Stomach (tissue), 8 donors: ENCODE measurements at regions not wholly inside any gene's neighbourhood (a gene's known extent, or its start where the extent isn't known, plus 50 kb on each side); places are given as distances from the start of the nearest gene placed in this dataset.
A peak's percentile ranks its signal among the peaks of the same experiment; 100 is the strongest.

Source experiments
- DNase-seq, 2 donors: peaks; one replicate each; pipeline versions ENCODE4 v3.0.0 to v3.0.0-alpha.2; 2013 to 2019
- H3K27ac ChIP-seq, 5 donors: fragments of 200-600 bp in 4 of 5; sonication (generic) in 4 of 5; one replicate each; pipeline ENCODE4 v1.5.1; 2013 to 2019; ENCODE audit warnings: mild to moderate bottlenecking in 1 of 5, moderate library complexity in 1 of 5
- H3K27me3 ChIP-seq, 3 donors: fragments of 200-600 bp; sonication (generic); one replicate each; pipeline ENCODE4 v1.5.1; 2017 to 2019; ENCODE audit warnings: mixed run types in 1 of 3
- H3K36me3 ChIP-seq, 4 donors: fragments of 200-600 bp; sonication (generic); 1 replicate in 3 of 4; 2 replicates in 1 of 4; pipeline ENCODE4 v1.5.1; 2016 to 2019
- H3K4me1 ChIP-seq, 4 donors: fragments of 200-600 bp; sonication (generic); one replicate each; pipeline ENCODE4 v1.5.1; 2016 to 2019
- H3K4me3 ChIP-seq, 4 donors: fragments of 200-600 bp; sonication (generic) in 3 of 4; one replicate each; pipeline ENCODE4 v1.5.1; 2016 to 2019; ENCODE audit warnings: mild to moderate bottlenecking in 1 of 4
- H3K9me3 ChIP-seq, 4 donors: fragments of 200-600 bp; sonication (generic); one replicate each; pipeline ENCODE4 v1.5.1; 2016 to 2019
- CTCF ChIP-seq, 7 experiments: fragments of 450-650 bp in 4 of 7; fragments of 200-600 bp in 3 of 7; sonication (generic) in 3 of 7; IDR thresholded peaks; one replicate each; pipeline ENCODE4 v1.5.1; 2016 to 2019; ENCODE audit warnings: antibody characterized with exemption in 7 of 7, control low read depth in 2 of 7, mild to moderate bottlenecking in 1 of 7
- EP300 ChIP-seq: sonication (generic); formaldehyde crosslinking; IDR thresholded peaks from one replicate; pipeline ENCODE4 v1.6.1; 2017; ENCODE audit warnings: antibody characterized with exemption
- POLR2A ChIP-seq, 4 donors: fragments of 450-650 bp; IDR thresholded peaks; one replicate each; pipeline ENCODE4 v1.6.1; 2016; ENCODE audit warnings: antibody characterized with exemption in 4 of 4, control low read depth in 2 of 4, mild to moderate bottlenecking in 1 of 4, moderate library complexity in 1 of 4
- POLR2AphosphoS5 ChIP-seq, 3 donors: sonication (generic); formaldehyde crosslinking; IDR thresholded peaks; one replicate each; pipeline ENCODE4 v1.6.1; 2016; ENCODE audit warnings: antibody characterized with exemption in 3 of 3
- WGBS, 5 donors: extraction: QIAGEN DNeasy Blood & Tissue Kit in 3 of 5; methylation state at CpG; one replicate each; pipeline versions ENCODE4 v1.1.5 to v1.1.7; 2013 to 2018; 5-methylcytosine and 5-hydroxymethylcytosine counted together
- intact Hi-C: fragments of 100-400 bp; cut with DNase I; formaldehyde crosslinking; loops from one replicate; pipeline ENCODE4 v1.15.1; 2023; ENCODE audit warnings: low total_unique reads
- donor health status: healthy with polysubstance abuse.
- donor health status: Bipolar disorder and iron deficiency.
- donor health status: healthy.

GRCh38 chr4:156390599-156391324 lies 437.1 kb upstream of the CTSO start:
- TF ChIP-seq POLR2AphosphoS5 (IDR thresholded peaks at IDR 0.05), result no peak
- TF ChIP-seq EP300, result no peak
- TF ChIP-seq CTCF (IDR thresholded peaks at IDR 0.05), result no peak
- TF ChIP-seq POLR2A (IDR thresholded peaks at IDR 0.05), result no peak
- DNase-seq, result no peak
- Histone ChIP-seq H3K27me3 (no peaks in the 10 kb centered on the region), H3K36me3 (no peaks in the 10 kb centered on the region), H3K4me1 (no peaks in the 10 kb centered on the region), H3K9me3 (no peaks in the 10 kb centered on the region), H3K4me3 (no peak overlapping the region), H3K27ac (no peak overlapping the region)
- WGBS, 5 donors, result 83 to 88% (median 87%) methylated on average over 4 of the region's 4 CpGs
- intact Hi-C loops, result no loop called here

DNA sequence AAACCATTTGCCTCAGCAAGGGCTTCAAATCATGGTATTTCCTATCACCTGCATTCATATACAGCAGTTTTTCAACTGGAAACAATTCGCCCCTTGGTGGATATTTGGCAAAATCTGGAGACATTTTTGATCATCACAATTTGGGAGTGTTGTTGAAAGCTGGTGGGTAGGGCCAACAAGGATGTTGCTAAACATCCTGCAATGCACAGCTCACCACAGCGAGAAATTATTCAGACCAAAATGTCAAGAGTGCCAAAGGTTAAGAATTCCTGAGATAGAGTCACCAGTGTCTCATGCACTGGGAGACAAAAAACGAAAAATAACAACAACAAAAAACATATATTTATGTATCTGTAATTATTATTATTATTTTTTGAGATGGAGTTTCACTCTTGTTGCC lies 435.2 kb upstream of the CTSO start:
- H3K4me3 ChIP-seq, result no peak overlapping the region
- TF ChIP-seq EP300 (no peak), POLR2AphosphoS5 (IDR thresholded peaks at IDR 0.05) (no peak), CTCF (IDR thresholded peaks at IDR 0.05) (no peak), POLR2A (IDR thresholded peaks at IDR 0.05) (no peak)
- no peak overlapping the region for H3K27ac ChIP-seq
- H3K27me3 ChIP-seq, result no peaks in the 10 kb centered on the region
- no peaks in the 10 kb centered on the region for H3K4me1 ChIP-seq
- H3K36me3 ChIP-seq, result no peaks in the 10 kb centered on the region
- no peaks in the 10 kb centered on the region for H3K9me3 ChIP-seq
- WGBS, 5 donors, result 58 to 80% (median 73%) methylated on average over 3 of the region's 3 CpGs
- DNase-seq, result no peak
- intact Hi-C loops, result no loop called here

GRCh38 chr4:156378033-156378665 lies 424.5 kb upstream of the CTSO start:
- DNase-seq, result peak in 1 of 2 donors; percentile 66

More at GRCh38 chr4:156378033-156378665, 424.5 kb upstream of the CTSO start:
- no peak for TF ChIP-seq EP300
- TF ChIP-seq POLR2AphosphoS5 (IDR thresholded peaks at IDR 0.05), result no peak
- TF ChIP-seq CTCF (IDR thresholded peaks at IDR 0.05), result peak in 1 of 7 experiments; percentile 15
- TF ChIP-seq POLR2A (IDR thresholded peaks at IDR 0.05), result no peak
- no peak overlapping the region for H3K4me3 ChIP-seq
- H3K4me1 ChIP-seq, result peaks cover 0 to 4% (median 0%) of the 10 kb centered on the region in 4 donors
- intact Hi-C loops, result no loop called here
- no peaks in the 10 kb centered on the region for H3K27me3 ChIP-seq
- WGBS, 5 donors, result 70 to 76% (median 74%) methylated on average over 8 of the region's 8 CpGs
- H3K36me3 ChIP-seq, result no peaks in the 10 kb centered on the region
- H3K9me3 ChIP-seq, result no peaks in the 10 kb centered on the region
- H3K27ac ChIP-seq, result no peak overlapping the region
